ENCODE measurements at regions not wholly inside any gene's neighbourhood (a gene's known extent, or its start where the extent isn't known, plus 50 kb on each side); places are given as distances from the start of the nearest gene placed in this dataset.
"Not testable (repeated sequence)": the region's sequence is repeated elsewhere in the genome, so short reads cannot be mapped to it uniquely, and the experiment has no call there.

GRCh38 chr11:38130976-38131375 is 1532.9 kb upstream of the RAG2 start:
- no peaks in the 10 kb centered on the region for H3K36me3 ChIP-seq (ENCODE audit: control insufficient read depth, insufficient read depth, low read length)
- H3K4me1 ChIP-seq: no peaks in the 10 kb centered on the region
- H3K4me2 ChIP-seq (ENCODE audit: low read length): no peak overlapping the region
- H3K27me3 ChIP-seq (ENCODE audit: control insufficient read depth, insufficient read depth, low read length): no peaks in the 10 kb centered on the region
- TF ChIP-seq CTCF (IDR thresholded peaks at IDR 0.05): no peak
- no peaks in the 10 kb centered on the region for H3K9me3 ChIP-seq (ENCODE audit: control insufficient read depth, low read length)
- no peak overlapping the region for H3K27ac ChIP-seq
- H3K79me2 ChIP-seq: no peaks in the 10 kb centered on the region
- H2AFZ ChIP-seq: no peak overlapping the region
- no peak overlapping the region for H3K9ac ChIP-seq
- no peak overlapping the region for H3K4me3 ChIP-seq (ENCODE audit: low read depth, low read length)

DNA sequence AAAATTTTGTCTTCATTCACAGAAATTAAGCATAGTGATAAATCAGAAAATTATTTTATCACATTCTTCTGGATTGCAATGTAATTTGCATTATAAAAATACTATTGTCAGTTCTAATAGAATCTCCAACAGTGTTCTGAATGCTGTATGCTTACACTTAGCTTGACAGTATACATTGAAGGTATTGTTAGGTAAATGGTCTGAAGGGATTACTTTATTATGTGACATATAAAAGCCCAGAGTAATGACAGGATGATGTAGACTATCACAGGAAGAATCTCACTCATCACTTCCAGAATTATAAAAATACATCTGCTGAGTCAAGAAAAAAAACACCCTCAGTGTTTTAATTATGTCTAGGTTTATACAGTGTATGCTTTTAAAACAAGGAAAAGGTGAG is 1532.5 kb upstream of the RAG2 start:
- Histone ChIP-seq H3K4me3 (ENCODE audit: low read depth, low read length) (no peak overlapping the region), H3K4me2 (ENCODE audit: low read length) (no peak overlapping the region), H3K9me3 (ENCODE audit: control insufficient read depth, low read length) (no peaks in the 10 kb centered on the region), H3K79me2 (no peaks in the 10 kb centered on the region), H3K27ac (no peak overlapping the region), H3K9ac (no peak overlapping the region), H3K27me3 (ENCODE audit: control insufficient read depth, insufficient read depth, low read length) (no peaks in the 10 kb centered on the region), H3K4me1 (no peaks in the 10 kb centered on the region), H2AFZ (no peak overlapping the region), H3K36me3 (ENCODE audit: control insufficient read depth, insufficient read depth, low read length) (no peaks in the 10 kb centered on the region)
- TF ChIP-seq CTCF (IDR thresholded peaks at IDR 0.05): no peak

DNA sequence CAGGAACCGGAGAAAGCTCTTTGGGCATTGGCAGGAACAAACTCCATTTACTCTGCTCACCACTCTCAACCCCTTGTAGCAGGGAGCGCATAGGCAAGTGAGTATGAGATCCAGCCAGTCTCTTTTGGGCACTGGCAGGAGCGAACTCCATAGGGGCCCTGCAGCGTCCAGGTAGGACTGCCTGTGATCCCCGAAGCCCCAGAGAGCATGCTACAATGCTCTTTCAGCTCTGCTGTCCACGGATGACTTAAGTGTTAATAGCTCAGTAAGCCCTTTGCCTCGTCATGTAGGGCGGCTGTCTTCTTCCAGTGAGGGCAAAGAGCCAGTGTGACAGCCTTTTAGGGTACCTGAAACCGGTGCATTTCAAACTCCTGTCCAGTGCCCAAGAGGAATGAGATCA is 1525.6 kb upstream of the RAG2 start:
- no peak overlapping the region for H3K27ac ChIP-seq
- H3K27me3 ChIP-seq (ENCODE audit: control insufficient read depth, insufficient read depth, low read length): no peaks in the 10 kb centered on the region
- H3K4me3 ChIP-seq (ENCODE audit: low read depth, low read length): no peak overlapping the region
- H3K79me2 ChIP-seq: no peaks in the 10 kb centered on the region
- no peak for TF ChIP-seq CTCF (IDR thresholded peaks at IDR 0.05)
- no peak overlapping the region for H3K9ac ChIP-seq
- H3K4me2 ChIP-seq (ENCODE audit: low read length): no peak overlapping the region
- no peaks in the 10 kb centered on the region for H3K9me3 ChIP-seq (ENCODE audit: control insufficient read depth, low read length)
- H3K36me3 ChIP-seq (ENCODE audit: control insufficient read depth, insufficient read depth, low read length): no peaks in the 10 kb centered on the region
- no peaks in the 10 kb centered on the region for H3K4me1 ChIP-seq
- H2AFZ ChIP-seq: no peak overlapping the region

DNA sequence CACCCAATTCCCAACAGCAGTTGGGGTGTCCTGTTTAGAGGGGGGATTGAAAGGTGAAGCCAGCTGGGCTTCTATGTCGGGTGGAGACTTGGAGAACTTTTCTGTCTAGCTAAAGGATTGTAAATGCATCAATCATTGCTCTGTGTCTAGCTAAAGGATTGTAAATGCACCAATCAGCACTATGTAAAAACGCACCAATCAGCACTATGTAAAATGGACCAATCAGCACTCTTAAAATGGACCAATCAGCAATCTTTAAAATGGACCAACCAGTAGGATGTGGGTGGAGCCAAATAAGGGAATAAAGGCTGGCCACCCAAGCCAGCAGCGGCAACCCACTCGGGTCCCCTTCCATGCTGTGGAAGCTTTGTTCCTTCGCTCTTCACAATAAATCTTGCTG is 1518.6 kb upstream of the RAG2 start:
- H3K4me2 ChIP-seq (ENCODE audit: low read length); H3K4me1 ChIP-seq; H3K4me3 ChIP-seq (ENCODE audit: low read depth, low read length); H3K36me3 ChIP-seq (ENCODE audit: control insufficient read depth, insufficient read depth, low read length); H3K27ac ChIP-seq; H3K9me3 ChIP-seq (ENCODE audit: control insufficient read depth, low read length); H3K27me3 ChIP-seq (ENCODE audit: control insufficient read depth, insufficient read depth, low read length); H3K9ac ChIP-seq; H2AFZ ChIP-seq; H3K79me2 ChIP-seq: not testable (repeated sequence)

DNA sequence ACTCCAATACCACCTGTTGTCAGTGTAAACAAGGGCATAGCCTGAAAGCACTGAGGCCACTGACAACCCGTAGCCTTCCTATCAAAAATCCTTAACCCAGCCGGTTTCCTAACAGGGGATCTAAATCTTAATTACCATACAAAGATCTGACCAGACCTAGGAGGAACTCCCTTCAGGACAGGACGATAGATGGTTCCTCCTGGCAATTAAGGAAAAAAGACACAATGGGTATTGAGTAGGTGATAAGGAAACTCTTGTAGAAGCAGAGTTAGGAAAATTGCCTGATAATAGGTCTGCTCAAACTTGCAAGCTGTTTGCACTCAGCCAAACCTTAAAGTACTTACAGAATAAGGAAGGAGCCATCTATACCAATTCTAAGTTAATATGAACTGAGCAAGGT is 1517.3 kb upstream of the RAG2 start:
- not testable (repeated sequence) for H3K27ac ChIP-seq; H3K79me2 ChIP-seq; H3K4me1 ChIP-seq; H3K27me3 ChIP-seq (ENCODE audit: control insufficient read depth, insufficient read depth, low read length); H2AFZ ChIP-seq; H3K9ac ChIP-seq; H3K36me3 ChIP-seq (ENCODE audit: control insufficient read depth, insufficient read depth, low read length); H3K9me3 ChIP-seq (ENCODE audit: control insufficient read depth, low read length); H3K4me3 ChIP-seq (ENCODE audit: low read depth, low read length); H3K4me2 ChIP-seq (ENCODE audit: low read length)

GRCh38 chr11:38100836-38101462 is 1502.9 kb upstream of the RAG2 start:
- H3K79me2 ChIP-seq: no peaks in the 10 kb centered on the region
- no peaks in the 10 kb centered on the region for H3K27me3 ChIP-seq (ENCODE audit: control insufficient read depth, insufficient read depth, low read length)
- no peak overlapping the region for H3K4me3 ChIP-seq (ENCODE audit: low read depth, low read length)
- TF ChIP-seq CTCF (IDR thresholded peaks at IDR 0.05): no peak
- no peak overlapping the region for H3K27ac ChIP-seq
- H3K36me3 ChIP-seq (ENCODE audit: control insufficient read depth, insufficient read depth, low read length): no peaks in the 10 kb centered on the region
- no peak overlapping the region for H2AFZ ChIP-seq
- H3K9ac ChIP-seq: no peak overlapping the region
- H3K4me2 ChIP-seq (ENCODE audit: low read length): no peak overlapping the region
- no peaks in the 10 kb centered on the region for H3K9me3 ChIP-seq (ENCODE audit: control insufficient read depth, low read length)
- no peaks in the 10 kb centered on the region for H3K4me1 ChIP-seq
